Uterus (tissue), 2 donors: ENCODE measurements at regions not wholly inside any gene's neighbourhood (a gene's known extent, or its start where the extent isn't known, plus 50 kb on each side); places are given as distances from the start of the nearest gene placed in this dataset.

Source experiments
- POLR2A ChIP-seq, 2 donors: fragments of 450-650 bp; IDR thresholded peaks; one replicate each; pipeline ENCODE4 v1.6.1; 2016; ENCODE audit warnings: antibody characterized with exemption in 2 of 2, mild to moderate bottlenecking in 1 of 2, moderate library complexity in 1 of 2
- TF ChIP-seq, protein P1 (sequence below), 4 experiments: fragments of 200-600 bp in 2 of 4; fragments of 450-650 bp in 2 of 4; sonication (generic) in 2 of 4; IDR thresholded peaks; one replicate each; pipeline ENCODE4 v1.5.1; 2016 to 2019; ENCODE audit warnings: antibody characterized with exemption in 4 of 4, mild to moderate bottlenecking in 2 of 4, moderate library complexity in 1 of 4

DNA sequence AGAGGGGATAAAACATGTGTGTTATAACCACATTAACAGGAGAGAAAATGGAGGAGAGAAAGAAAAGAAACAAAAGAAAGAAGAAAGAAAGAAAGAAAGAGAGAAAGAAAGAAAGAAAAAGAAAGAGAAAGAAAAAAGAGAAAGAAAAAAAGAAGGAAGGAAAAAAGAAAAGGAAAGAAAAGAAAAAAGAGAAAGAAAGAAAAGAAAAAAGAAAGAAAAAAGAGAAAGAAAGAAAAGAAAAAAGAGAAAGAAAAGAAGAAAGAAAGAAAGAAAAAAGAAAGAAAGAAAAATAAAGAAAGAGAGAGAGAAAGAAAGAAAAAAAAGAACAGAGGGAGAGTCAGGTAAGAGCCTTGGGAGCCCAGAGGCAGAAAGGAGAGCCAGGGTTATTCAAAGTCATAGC, 446.6 kb upstream of the ASIC2 start:
- TF ChIP-seq, protein P1, sequence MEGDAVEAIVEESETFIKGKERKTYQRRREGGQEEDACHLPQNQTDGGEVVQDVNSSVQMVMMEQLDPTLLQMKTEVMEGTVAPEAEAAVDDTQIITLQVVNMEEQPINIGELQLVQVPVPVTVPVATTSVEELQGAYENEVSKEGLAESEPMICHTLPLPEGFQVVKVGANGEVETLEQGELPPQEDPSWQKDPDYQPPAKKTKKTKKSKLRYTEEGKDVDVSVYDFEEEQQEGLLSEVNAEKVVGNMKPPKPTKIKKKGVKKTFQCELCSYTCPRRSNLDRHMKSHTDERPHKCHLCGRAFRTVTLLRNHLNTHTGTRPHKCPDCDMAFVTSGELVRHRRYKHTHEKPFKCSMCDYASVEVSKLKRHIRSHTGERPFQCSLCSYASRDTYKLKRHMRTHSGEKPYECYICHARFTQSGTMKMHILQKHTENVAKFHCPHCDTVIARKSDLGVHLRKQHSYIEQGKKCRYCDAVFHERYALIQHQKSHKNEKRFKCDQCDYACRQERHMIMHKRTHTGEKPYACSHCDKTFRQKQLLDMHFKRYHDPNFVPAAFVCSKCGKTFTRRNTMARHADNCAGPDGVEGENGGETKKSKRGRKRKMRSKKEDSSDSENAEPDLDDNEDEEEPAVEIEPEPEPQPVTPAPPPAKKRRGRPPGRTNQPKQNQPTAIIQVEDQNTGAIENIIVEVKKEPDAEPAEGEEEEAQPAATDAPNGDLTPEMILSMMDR (IDR thresholded peaks at IDR 0.05), result no peak
- no peak for TF ChIP-seq POLR2A (IDR thresholded peaks at IDR 0.05)
